Stimulated activated naive CD8-positive, alpha-beta T cell treated with anti-CD3 and anti-CD28 coated beads, Interleukin-15, Interleukin-2, amounts not matched to agents 100 ng/mL and 50 ng/mL, for 24 hours (primary cell): ENCODE measurements at regions not wholly inside any gene's neighbourhood (a gene's known extent, or its start where the extent isn't known, plus 50 kb on each side); places are given as distances from the start of the nearest gene placed in this dataset.
"Not testable (repeated sequence)": the region's sequence is repeated elsewhere in the genome, so short reads cannot be mapped to it uniquely, and the experiment has no call there.

Experiments
- H3K27ac Mint-ChIP-seq: one replicate; pipeline ENCODE4 v1.8.0; 2021; ENCODE audit warnings: mild to moderate bottlenecking, mixed read lengths
- H3K27me3 Mint-ChIP-seq: one replicate; pipeline ENCODE4 v1.8.0; 2021; ENCODE audit warnings: mixed read lengths
- H3K36me3 Mint-ChIP-seq: one replicate; pipeline ENCODE4 v1.8.0; 2021; ENCODE audit warnings: low read depth, mixed read lengths
- H3K4me1 Mint-ChIP-seq: one replicate; pipeline ENCODE4 v1.8.0; 2021; ENCODE audit warnings: low read depth, mixed read lengths
- H3K4me3 Mint-ChIP-seq: one replicate; pipeline ENCODE4 v1.8.0; 2021; ENCODE audit warnings: mild to moderate bottlenecking, mixed read lengths
- H3K9me3 Mint-ChIP-seq: one replicate; pipeline ENCODE4 v1.8.0; 2021; ENCODE audit warnings: mixed read lengths

GRCh38 chr15:62413153-62413552 lies 248.1 kb upstream of the C2CD4B start:
- Mint-ChIP-seq H3K27ac (no peak overlapping the region), H3K4me1 (no peaks in the 10 kb centered on the region), H3K36me3 (no peaks in the 10 kb centered on the region), H3K4me3 (no peak overlapping the region), H3K9me3 (no peaks in the 10 kb centered on the region), H3K27me3 (peaks cover 18% of the 10 kb centered on the region)

- H3K36me3 Mint-ChIP-seq, result no peaks in the 10 kb centered on the region
- no peak overlapping the region for H3K4me3 Mint-ChIP-seq
- no peaks in the 10 kb centered on the region for H3K4me1 Mint-ChIP-seq
- no peaks in the 10 kb centered on the region for H3K9me3 Mint-ChIP-seq
- H3K27me3 Mint-ChIP-seq, result peaks cover 18% of the 10 kb centered on the region
- no peak overlapping the region for H3K27ac Mint-ChIP-seq
Measured at GRCh38 chr15:62413786-62414185, 248.7 kb upstream of the C2CD4B start.

- no peaks in the 10 kb centered on the region for H3K36me3 Mint-ChIP-seq
- no peaks in the 10 kb centered on the region for H3K4me1 Mint-ChIP-seq
- H3K4me3 Mint-ChIP-seq, result no peak overlapping the region
- no peaks in the 10 kb centered on the region for H3K9me3 Mint-ChIP-seq
- H3K27ac Mint-ChIP-seq, result no peak overlapping the region
- peaks cover 16% of the 10 kb centered on the region for H3K27me3 Mint-ChIP-seq
Measured at GRCh38 chr15:62415498-62415897, 250.4 kb upstream of the C2CD4B start.

GRCh38 chr15:62416526-62416925 lies 251.4 kb upstream of the C2CD4B start:
- no peak overlapping the region for H3K27ac Mint-ChIP-seq
- H3K36me3 Mint-ChIP-seq, result no peaks in the 10 kb centered on the region

GRCh38 chr15:62417439-62417838 lies 252.4 kb upstream of the C2CD4B start:
- no peaks in the 10 kb centered on the region for H3K9me3 Mint-ChIP-seq
- H3K4me1 Mint-ChIP-seq, result no peaks in the 10 kb centered on the region
- H3K27me3 Mint-ChIP-seq, result peaks cover 8% of the 10 kb centered on the region
- no peak overlapping the region for H3K27ac Mint-ChIP-seq
- H3K4me3 Mint-ChIP-seq, result no peak overlapping the region
- no peaks in the 10 kb centered on the region for H3K36me3 Mint-ChIP-seq

More at GRCh38 chr15:62416526-62416925, 251.4 kb upstream of the C2CD4B start:
- H3K9me3 Mint-ChIP-seq, result no peaks in the 10 kb centered on the region
- H3K27me3 Mint-ChIP-seq, result peaks cover 12% of the 10 kb centered on the region
- no peaks in the 10 kb centered on the region for H3K4me1 Mint-ChIP-seq
- H3K4me3 Mint-ChIP-seq, result no peak overlapping the region

GRCh38 chr15:62418496-62418895 lies 253.4 kb upstream of the C2CD4B start:
- not testable (repeated sequence) for H3K4me1 Mint-ChIP-seq, H3K27me3 Mint-ChIP-seq, H3K4me3 Mint-ChIP-seq, H3K27ac Mint-ChIP-seq, H3K9me3 Mint-ChIP-seq, H3K36me3 Mint-ChIP-seq

- no peak overlapping the region for H3K4me3 Mint-ChIP-seq
- H3K27ac Mint-ChIP-seq, result no peak overlapping the region
- no peaks in the 10 kb centered on the region for H3K4me1 Mint-ChIP-seq
- peaks cover 8% of the 10 kb centered on the region for H3K27me3 Mint-ChIP-seq
- no peaks in the 10 kb centered on the region for H3K9me3 Mint-ChIP-seq
- H3K36me3 Mint-ChIP-seq, result no peaks in the 10 kb centered on the region
Measured at GRCh38 chr15:62419192-62419591, 254.1 kb upstream of the C2CD4B start.

- H3K4me3 Mint-ChIP-seq, H3K27ac Mint-ChIP-seq, H3K9me3 Mint-ChIP-seq, H3K4me1 Mint-ChIP-seq, H3K36me3 Mint-ChIP-seq, H3K27me3 Mint-ChIP-seq: not testable (repeated sequence)
Measured at GRCh38 chr15:62420371-62420770, 255.3 kb upstream of the C2CD4B start.

- Mint-ChIP-seq H3K27me3 (peaks cover 5% of the 10 kb centered on the region), H3K36me3 (no peaks in the 10 kb centered on the region), H3K4me3 (no peak overlapping the region), H3K4me1 (no peaks in the 10 kb centered on the region), H3K27ac (no peak overlapping the region), H3K9me3 (no peaks in the 10 kb centered on the region)
Measured at GRCh38 chr15:62421289-62421688, 256.2 kb upstream of the C2CD4B start.

- no peaks in the 10 kb centered on the region for H3K9me3 Mint-ChIP-seq
- no peaks in the 10 kb centered on the region for H3K36me3 Mint-ChIP-seq
- no peaks in the 10 kb centered on the region for H3K4me1 Mint-ChIP-seq
- H3K27ac Mint-ChIP-seq, result no peak overlapping the region
- no peaks in the 10 kb centered on the region for H3K27me3 Mint-ChIP-seq
- no peak overlapping the region for H3K4me3 Mint-ChIP-seq
Measured at GRCh38 chr15:62426387-62426956, 261.4 kb upstream of the C2CD4B start.

GRCh38 chr15:62428259-62428658 lies 263.2 kb upstream of the C2CD4B start:
- H3K27ac Mint-ChIP-seq, result no peak overlapping the region
- H3K27me3 Mint-ChIP-seq, result no peaks in the 10 kb centered on the region
- H3K4me3 Mint-ChIP-seq, result no peak overlapping the region
- H3K9me3 Mint-ChIP-seq, result no peaks in the 10 kb centered on the region
- no peaks in the 10 kb centered on the region for H3K36me3 Mint-ChIP-seq
- no peaks in the 10 kb centered on the region for H3K4me1 Mint-ChIP-seq

GRCh38 chr15:62428851-62429598 lies 263.9 kb upstream of the C2CD4B start:
- Mint-ChIP-seq H3K9me3 (no peaks in the 10 kb centered on the region), H3K27ac (no peak overlapping the region), H3K4me1 (no peaks in the 10 kb centered on the region), H3K4me3 (no peak overlapping the region), H3K36me3 (no peaks in the 10 kb centered on the region), H3K27me3 (no peaks in the 10 kb centered on the region)

GRCh38 chr15:62430056-62430455 lies 265.0 kb upstream of the C2CD4B start:
- Mint-ChIP-seq H3K27me3 (peaks cover 3% of the 10 kb centered on the region), H3K36me3 (no peaks in the 10 kb centered on the region), H3K4me1 (no peaks in the 10 kb centered on the region), H3K27ac (no peak overlapping the region), H3K9me3 (no peaks in the 10 kb centered on the region), H3K4me3 (no peak overlapping the region)

- H3K4me3 Mint-ChIP-seq, result no peak overlapping the region
- H3K36me3 Mint-ChIP-seq, result no peaks in the 10 kb centered on the region
- H3K4me1 Mint-ChIP-seq, result no peaks in the 10 kb centered on the region
- no peaks in the 10 kb centered on the region for H3K9me3 Mint-ChIP-seq
- H3K27ac Mint-ChIP-seq, result no peak overlapping the region
- peaks cover 3% of the 10 kb centered on the region for H3K27me3 Mint-ChIP-seq
Measured at GRCh38 chr15:62430552-62430951, 265.5 kb upstream of the C2CD4B start.

- Mint-ChIP-seq H3K27ac (no peak overlapping the region), H3K4me1 (no peaks in the 10 kb centered on the region), H3K9me3 (peaks cover 4% of the 10 kb centered on the region), H3K4me3 (no peak overlapping the region), H3K27me3 (peaks cover 3% of the 10 kb centered on the region), H3K36me3 (no peaks in the 10 kb centered on the region)
Measured at GRCh38 chr15:62431008-62431797, 266.1 kb upstream of the C2CD4B start.
